PC-3 (cell line): ENCODE measurements at regions not wholly inside any gene's neighbourhood (a gene's known extent, or its start where the extent isn't known, plus 50 kb on each side); places are given as distances from the start of the nearest gene placed in this dataset.

ENCODE experiments used
- ATAC-seq: fragments of 200-7000 bp; cut with Tn5 transposase; 2 replicates; pipeline ENCODE4 v1.9.1; 2020; ENCODE audit warnings: mild to moderate bottlenecking, moderate library complexity
- BruUV-seq: library from RNA; stranded (reverse); fragments of 400-500 nt; replicated peaks from 2 replicates; lab custom pipeline; 2021; lab: Mats Ljungman, UMichigan
- CTCF ChIA-PET: fragments of 300-600 bp; sonication (Branson Sonifier 250); formaldehyde crosslinking; loops from one replicate; lab custom pipeline; 2022; ENCODE audit warnings: antibody characterized with exemption; lab: Charles Lee
- POLR2A ChIA-PET: fragments of 300-600 bp; sonication (Branson Sonifier 250); formaldehyde crosslinking; loops from one replicate; lab custom pipeline; 2022; ENCODE audit warnings: antibody characterized with exemption; ENCODE audit not compliant: unreplicated experiment; lab: Charles Lee
- DNase-seq: peaks from one replicate; pipeline ENCODE4 v3.0.0-alpha.2; 2015
- H2AFZ ChIP-seq: fragments of 300-600 bp; sonication (generic); 2 replicates; pipeline ENCODE4 v1.6.0; 2016; ENCODE audit warnings: antibody characterized with exemption, low read length
- H3F3A ChIP-seq: fragments of 300-600 bp; sonication (generic); one replicate; pipeline ENCODE4 v1.6.0; 2017; ENCODE audit warnings: antibody characterized with exemption, low read length, control low read depth, mild to moderate bottlenecking; ENCODE audit not compliant: unreplicated experiment
- H3K27ac ChIP-seq: fragments of 300-600 bp; sonication (generic); 2 replicates; pipeline ENCODE4 v1.5.1; 2016; ENCODE audit warnings: mild to moderate bottlenecking, low read length
- H3K27me3 ChIP-seq: fragments of 300-600 bp; sonication (generic); 2 replicates; pipeline ENCODE4 v1.6.1; 2016; ENCODE audit warnings: low read length, mixed read lengths
- H3K36me3 ChIP-seq: fragments of 300-600 bp; sonication (generic); 2 replicates; pipeline ENCODE4 v1.6.1; 2016; ENCODE audit warnings: low read depth, mixed run types, low read length, mixed read lengths
- H3K4me1 ChIP-seq: fragments of 300-600 bp; sonication (generic); 2 replicates; pipeline ENCODE4 v1.5.1; 2016; ENCODE audit warnings: low read length; ENCODE audit not compliant: insufficient read depth
- H3K4me2 ChIP-seq: fragments of 300-600 bp; sonication (generic); 2 replicates; pipeline ENCODE4 v1.6.0; 2016; ENCODE audit warnings: low read length
- H3K4me3 ChIP-seq: fragments of 300-600 bp; sonication (generic); 2 replicates; pipeline ENCODE4 v1.5.1; 2016; ENCODE audit warnings: mild to moderate bottlenecking, low read length, mixed read lengths
- H3K79me2 ChIP-seq: fragments of 300-600 bp; sonication (generic); 2 replicates; pipeline ENCODE4 v1.6.1; 2017; ENCODE audit warnings: low read length, mixed read lengths
- H3K9ac ChIP-seq: fragments of 300-600 bp; sonication (generic); 2 replicates; pipeline ENCODE4 v1.6.0; 2016; ENCODE audit warnings: mild to moderate bottlenecking, low read length
- H3K9me2 ChIP-seq: fragments of 300-600 bp; sonication (generic); replicated peaks from 2 replicates; pipeline ENCODE4 v1.6.1; 2016; ENCODE audit warnings: mixed run types, low read length, mixed read lengths
- H3K9me3 ChIP-seq: fragments of 300-600 bp; sonication (generic); 2 replicates; pipeline ENCODE4 v1.6.1; 2016; ENCODE audit warnings: low read length, mixed read lengths
- H4K20me1 ChIP-seq: fragments of 300-600 bp; sonication (generic); 2 replicates; pipeline ENCODE4 v1.6.1; 2016; ENCODE audit warnings: low read length, mixed read lengths
- EZH2 ChIP-seq: fragments of 300-600 bp; sonication (generic); IDR thresholded peaks from one replicate; pipeline ENCODE4 v1.6.1; 2017; ENCODE audit warnings: antibody characterized with exemption, mild to moderate bottlenecking, low read length; ENCODE audit not compliant: unreplicated experiment
- EZH2phosphoT487 ChIP-seq: fragments of 300-600 bp; sonication (generic); IDR thresholded peaks from 2 replicates; pipeline ENCODE4 v1.6.1; 2018; ENCODE audit warnings: mild to moderate bottlenecking, antibody characterized with exemption, low read length, borderline replicate concordance
- intact Hi-C: fragments of 100-400 bp; cut with micrococcal nuclease; formaldehyde crosslinking; loops from 2 replicates; pipeline ENCODE4 v1.9.0; 2023
- TF ChIP-seq, protein P1 (sequence below): fragments of 300-600 bp; sonication (generic); conservative IDR thresholded peaks from 2 replicates; pipeline ENCODE4 v1.5.1; 2017; ENCODE audit warnings: antibody characterized with exemption, low read depth, mild to moderate bottlenecking, low read length

GRCh38 chr4:176989186-176989585, 196.5 kb upstream of the VEGFC start:
- H3K36me3 ChIP-seq, result no peaks in the 10 kb centered on the region; the same call in 1 of the 2 replicates

DNA sequence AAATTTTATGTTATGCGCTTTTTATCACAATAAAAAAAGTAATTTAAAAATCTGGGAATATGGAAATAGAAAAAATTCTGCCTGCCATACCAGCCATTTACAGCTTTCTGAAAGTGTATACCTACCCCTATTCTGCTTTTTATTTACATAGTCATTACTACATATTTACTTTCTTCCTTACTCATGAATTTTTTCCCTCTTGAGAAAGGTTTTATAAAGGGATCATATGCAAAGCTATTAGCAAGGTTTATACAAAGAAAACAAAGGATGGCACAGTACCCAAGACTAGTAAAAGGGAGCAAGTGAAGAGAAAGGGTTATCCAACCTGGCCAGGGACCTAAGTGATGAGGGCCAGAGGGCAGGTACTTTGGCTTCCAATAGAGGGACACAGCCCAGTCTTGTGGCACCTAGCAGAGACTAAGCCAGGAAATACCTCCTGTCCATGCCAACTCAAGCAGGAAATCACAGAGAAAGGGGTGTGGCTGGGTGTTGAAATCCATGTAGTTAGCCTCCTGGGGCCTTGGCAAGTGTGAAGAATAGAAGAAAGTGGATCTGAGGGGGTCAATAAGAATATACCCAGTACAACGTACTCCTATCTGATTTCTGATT, 207.3 kb upstream of the VEGFC start:
- no peaks in the 10 kb centered on the region for H3K9me3 ChIP-seq
- peaks cover 36% of the 10 kb centered on the region for H3K4me1 ChIP-seq
- DNase-seq (peak; percentile 90), ATAC-seq (peak; percentile 94)
- H2AFZ ChIP-seq, result no peak overlapping the region
- H3K27ac ChIP-seq, result peak overlapping the region; percentile 99
- H3K4me2 ChIP-seq, result peak overlapping the region; percentile 50
- ChIA-PET POLR2A (no interaction called here), CTCF (interaction anchor here (1.0 kb wide), 2 partner anchors 48 to 219 kb away, joined by 4 to 5 read pairs; no protein-coding TSS in a partner anchor)
- BruUV-seq, result no TSS peak
- H3F3A ChIP-seq, result peaks cover 14% of the 10 kb centered on the region
- no peak overlapping the region for H3K4me3 ChIP-seq
- peaks cover 5% of the 10 kb centered on the region; the same call in 1 of the 2 replicates for H3K36me3 ChIP-seq
- peak overlapping the region; percentile 77 for H3K9ac ChIP-seq
- no peaks in the 10 kb centered on the region for H3K79me2 ChIP-seq
- H3K9me2 ChIP-seq, result no peaks in the 10 kb centered on the region
- TF ChIP-seq, protein P1, sequence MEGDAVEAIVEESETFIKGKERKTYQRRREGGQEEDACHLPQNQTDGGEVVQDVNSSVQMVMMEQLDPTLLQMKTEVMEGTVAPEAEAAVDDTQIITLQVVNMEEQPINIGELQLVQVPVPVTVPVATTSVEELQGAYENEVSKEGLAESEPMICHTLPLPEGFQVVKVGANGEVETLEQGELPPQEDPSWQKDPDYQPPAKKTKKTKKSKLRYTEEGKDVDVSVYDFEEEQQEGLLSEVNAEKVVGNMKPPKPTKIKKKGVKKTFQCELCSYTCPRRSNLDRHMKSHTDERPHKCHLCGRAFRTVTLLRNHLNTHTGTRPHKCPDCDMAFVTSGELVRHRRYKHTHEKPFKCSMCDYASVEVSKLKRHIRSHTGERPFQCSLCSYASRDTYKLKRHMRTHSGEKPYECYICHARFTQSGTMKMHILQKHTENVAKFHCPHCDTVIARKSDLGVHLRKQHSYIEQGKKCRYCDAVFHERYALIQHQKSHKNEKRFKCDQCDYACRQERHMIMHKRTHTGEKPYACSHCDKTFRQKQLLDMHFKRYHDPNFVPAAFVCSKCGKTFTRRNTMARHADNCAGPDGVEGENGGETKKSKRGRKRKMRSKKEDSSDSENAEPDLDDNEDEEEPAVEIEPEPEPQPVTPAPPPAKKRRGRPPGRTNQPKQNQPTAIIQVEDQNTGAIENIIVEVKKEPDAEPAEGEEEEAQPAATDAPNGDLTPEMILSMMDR, result no peak
- TF ChIP-seq EZH2, result no peak
- no peak for TF ChIP-seq EZH2phosphoT487
- no peaks in the 10 kb centered on the region for H4K20me1 ChIP-seq
- intact Hi-C loops, result loop anchor here (1.0 to 5.0 kb wide), 6 partner anchors 12 to 206 kb away; no protein-coding TSS in a partner anchor
- no peaks in the 10 kb centered on the region for H3K27me3 ChIP-seq

More at GRCh38 chr4:176989186-176989585, 196.5 kb upstream of the VEGFC start:
- ATAC-seq, result no peak
- ChIA-PET POLR2A (no interaction called here), CTCF (no interaction called here)
- Histone ChIP-seq H3K9me2 (no peaks in the 10 kb centered on the region), H3K27me3 (no peaks in the 10 kb centered on the region), H3K4me3 (no peak overlapping the region), H4K20me1 (no peaks in the 10 kb centered on the region), H3K4me2 (peak overlapping the region; percentile 38; the same call in 1 of the 2 replicates), H3K4me1 (peaks cover 19% of the 10 kb centered on the region), H3F3A (peaks cover 5% of the 10 kb centered on the region), H3K9me3 (no peaks in the 10 kb centered on the region), H2AFZ (no peak overlapping the region), H3K79me2 (no peaks in the 10 kb centered on the region), H3K27ac (peak overlapping the region; percentile 97), H3K9ac (peak overlapping the region; percentile 64)
- no peak for DNase-seq
- intact Hi-C loops, result loop anchor here (2.0 kb wide), 1 partner anchor 198 kb away; no protein-coding TSS in a partner anchor
- TF ChIP-seq EZH2phosphoT487, result no peak
- no peak for TF ChIP-seq EZH2
- TF ChIP-seq, protein P1, result no peak
- BruUV-seq, result TSS peak; percentile 44
